Prostate gland (tissue), 2 donors: ENCODE measurements at regions not wholly inside any gene's neighbourhood (a gene's known extent, or its start where the extent isn't known, plus 50 kb on each side); places are given as distances from the start of the nearest gene placed in this dataset.

ENCODE experiments used
- DNase-seq: peaks from one replicate; pipeline ENCODE4 v3.0.0-alpha.2; 2019; ENCODE audit warnings: low spot score
- H3K27ac ChIP-seq, 2 donors: fragments of 200-600 bp; sonication (generic); 2 replicates each; pipeline ENCODE4 v1.5.1; 2017 to 2019
- H3K27me3 ChIP-seq: fragments of 200-600 bp; sonication (generic); replicated peaks from 2 replicates; pipeline ENCODE4 v1.5.1; 2019; ENCODE audit not compliant: insufficient read depth
- H3K36me3 ChIP-seq, 2 donors: fragments of 200-600 bp; sonication (generic); 1 replicate in 1 of 2; 2 replicates in 1 of 2; pipeline versions ENCODE4 v1.5.1 to v1.8.1; 2017 to 2019
- H3K4me1 ChIP-seq: fragments of 200-600 bp; sonication (generic); replicated peaks from 2 replicates; pipeline ENCODE4 v1.5.1; 2019
- H3K4me3 ChIP-seq, 2 donors: fragments of 200-600 bp; sonication (generic); 2 replicates each; pipeline ENCODE4 v1.5.1; 2017 to 2019
- H3K9me3 ChIP-seq: fragments of 200-600 bp; sonication (generic); 2 replicates; pipeline ENCODE4 v1.5.1; 2017
- POLR2A ChIP-seq: fragments of 450-650 bp; IDR thresholded peaks from one replicate; pipeline ENCODE4 v1.6.1; 2016; ENCODE audit warnings: antibody characterized with exemption, mild to moderate bottlenecking
- POLR2AphosphoS5 ChIP-seq: sonication (generic); formaldehyde crosslinking; IDR thresholded peaks from one replicate; pipeline ENCODE4 v1.6.1; 2017; ENCODE audit warnings: antibody characterized with exemption
- whole genome bisulfite sequencing: methylation state at CpG from one replicate; pipeline ENCODE4 v1.1.5; 2018; 5-methylcytosine and 5-hydroxymethylcytosine counted together
- intact Hi-C: fragments of 100-400 bp; cut with DNase I; formaldehyde crosslinking; loops from one replicate; pipeline ENCODE4 v1.14.2; 2022
- TF ChIP-seq, protein P1 (sequence below), 4 experiments: fragments of 200-600 bp in 2 of 4; fragments of 450-650 bp in 2 of 4; sonication (generic) in 2 of 4; IDR thresholded peaks; 1 replicate in 3 of 4; 2 replicates in 1 of 4; pipeline ENCODE4 v1.5.1; 2016 to 2019; ENCODE audit warnings: antibody characterized with exemption in 4 of 4, mild to moderate bottlenecking in 2 of 4, moderate library complexity in 2 of 4

DNA sequence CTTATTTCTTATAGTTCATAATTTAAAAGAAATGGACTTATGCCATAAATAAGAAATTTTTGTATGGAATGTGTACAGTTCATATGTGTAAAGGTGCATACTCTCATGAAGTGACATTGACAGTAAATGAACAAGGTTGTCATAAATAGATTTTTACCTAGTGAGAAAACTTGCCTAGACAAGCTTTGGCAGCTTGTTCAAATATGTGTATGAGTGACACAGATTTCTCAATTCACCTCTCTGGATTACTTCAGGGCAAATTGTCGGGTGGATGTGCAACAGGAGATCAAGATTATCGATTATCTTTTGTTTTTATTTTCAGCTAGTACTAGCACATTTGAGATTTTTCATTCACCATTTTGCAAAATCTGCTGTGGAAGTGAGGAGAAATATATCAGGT is 758.1 kb upstream of the ACVR2A start:
- H3K27me3 ChIP-seq, result no peaks in the 10 kb centered on the region
- DNase-seq, result no peak
- no peaks in the 10 kb centered on the region for H3K9me3 ChIP-seq
- intact Hi-C loops, result loop anchor here (10.0 kb wide), 1 partner anchor 818 kb away; no protein-coding TSS in a partner anchor
- H3K4me1 ChIP-seq, result no peaks in the 10 kb centered on the region
- no peaks in the 10 kb centered on the region for H3K36me3 ChIP-seq
- 72% methylated on average over 2 of the region's 2 CpGs for WGBS
- TF ChIP-seq, protein P1, sequence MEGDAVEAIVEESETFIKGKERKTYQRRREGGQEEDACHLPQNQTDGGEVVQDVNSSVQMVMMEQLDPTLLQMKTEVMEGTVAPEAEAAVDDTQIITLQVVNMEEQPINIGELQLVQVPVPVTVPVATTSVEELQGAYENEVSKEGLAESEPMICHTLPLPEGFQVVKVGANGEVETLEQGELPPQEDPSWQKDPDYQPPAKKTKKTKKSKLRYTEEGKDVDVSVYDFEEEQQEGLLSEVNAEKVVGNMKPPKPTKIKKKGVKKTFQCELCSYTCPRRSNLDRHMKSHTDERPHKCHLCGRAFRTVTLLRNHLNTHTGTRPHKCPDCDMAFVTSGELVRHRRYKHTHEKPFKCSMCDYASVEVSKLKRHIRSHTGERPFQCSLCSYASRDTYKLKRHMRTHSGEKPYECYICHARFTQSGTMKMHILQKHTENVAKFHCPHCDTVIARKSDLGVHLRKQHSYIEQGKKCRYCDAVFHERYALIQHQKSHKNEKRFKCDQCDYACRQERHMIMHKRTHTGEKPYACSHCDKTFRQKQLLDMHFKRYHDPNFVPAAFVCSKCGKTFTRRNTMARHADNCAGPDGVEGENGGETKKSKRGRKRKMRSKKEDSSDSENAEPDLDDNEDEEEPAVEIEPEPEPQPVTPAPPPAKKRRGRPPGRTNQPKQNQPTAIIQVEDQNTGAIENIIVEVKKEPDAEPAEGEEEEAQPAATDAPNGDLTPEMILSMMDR (IDR thresholded peaks at IDR 0.05), result no peak
- TF ChIP-seq POLR2A (no peak), POLR2AphosphoS5 (no peak)
- H3K27ac ChIP-seq, result no peak overlapping the region
- no peak overlapping the region for H3K4me3 ChIP-seq

DNA sequence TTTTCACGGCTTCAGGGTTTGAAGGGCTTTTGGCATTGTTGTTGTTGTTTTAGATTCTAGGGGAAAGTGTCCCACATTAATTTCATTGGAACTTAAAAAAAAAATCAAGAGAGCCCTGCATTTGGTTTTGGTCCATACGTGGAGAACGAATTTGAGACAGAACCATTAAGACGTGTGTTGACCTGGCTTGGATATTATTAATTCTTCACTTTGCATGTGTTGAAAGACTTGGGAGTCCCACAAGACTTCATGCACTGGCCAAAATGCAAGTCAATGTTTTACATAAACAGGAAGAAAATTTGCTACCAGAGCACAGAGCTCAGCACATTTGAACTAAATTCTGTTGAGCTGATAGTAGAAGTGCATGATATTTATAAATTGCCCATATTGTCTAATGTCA is 761.2 kb upstream of the ACVR2A start:
- no peak overlapping the region for H3K4me3 ChIP-seq
- H3K36me3 ChIP-seq, result no peaks in the 10 kb centered on the region
- intact Hi-C loops, result loop anchor here (5.0 to 10.0 kb wide), 2 partner anchors 759 to 821 kb away; no protein-coding TSS in a partner anchor
- no peaks in the 10 kb centered on the region for H3K4me1 ChIP-seq
- DNase-seq, result no peak
- no peak overlapping the region for H3K27ac ChIP-seq
- no peak for TF ChIP-seq POLR2A
- TF ChIP-seq, protein P1 (IDR thresholded peaks at IDR 0.05), result no peak
- TF ChIP-seq POLR2AphosphoS5, result no peak
- H3K27me3 ChIP-seq, result no peaks in the 10 kb centered on the region
- WGBS, result 95% methylated on average over 4 of the region's 4 CpGs
- no peaks in the 10 kb centered on the region for H3K9me3 ChIP-seq

DNA sequence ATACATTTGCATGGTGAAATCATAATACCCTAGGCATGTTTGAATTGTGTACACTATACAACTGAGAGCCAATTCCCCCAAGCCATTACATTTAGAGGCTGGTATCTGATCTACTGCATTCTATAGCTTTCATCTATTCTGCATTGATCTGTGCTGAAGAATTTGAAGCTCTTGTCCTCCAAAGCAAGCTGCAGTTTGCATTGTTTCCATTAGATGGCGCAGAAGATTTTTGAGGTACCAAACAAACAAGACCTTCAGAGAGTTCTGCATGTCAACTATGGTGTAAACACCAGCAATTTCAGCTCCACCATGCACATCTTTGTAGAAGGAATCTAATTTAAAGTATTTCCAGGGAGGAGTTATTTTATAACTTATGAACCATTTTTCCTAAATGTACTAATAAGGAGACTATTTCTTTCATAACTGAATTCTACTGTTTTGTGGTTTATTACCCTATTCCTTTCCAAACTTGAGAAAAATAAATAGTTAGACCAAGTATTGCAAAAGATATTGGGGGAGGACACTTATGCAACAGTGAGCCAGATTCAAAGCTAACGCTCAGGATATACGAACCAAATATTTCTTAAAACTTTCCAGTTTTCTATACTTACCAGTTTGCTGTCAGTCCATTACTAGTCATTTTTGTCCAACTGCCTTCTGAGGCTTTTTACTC is 761.8 kb upstream of the ACVR2A start:
- no peaks in the 10 kb centered on the region for H3K27me3 ChIP-seq
- 68% methylated on average over 3 of the region's 3 CpGs for WGBS
- no peaks in the 10 kb centered on the region for H3K36me3 ChIP-seq
- peak; percentile 45 for DNase-seq
- intact Hi-C loops, result loop anchor here (5.0 to 10.0 kb wide), 2 partner anchors 759 to 822 kb away; no protein-coding TSS in a partner anchor
- no peak overlapping the region for H3K27ac ChIP-seq
- no peaks in the 10 kb centered on the region for H3K9me3 ChIP-seq
- H3K4me1 ChIP-seq, result no peaks in the 10 kb centered on the region
- TF ChIP-seq, protein P1 (IDR thresholded peaks at IDR 0.05), result peak; percentile 63 to 83 (median 76)
- TF ChIP-seq POLR2AphosphoS5 (no peak), POLR2A (no peak)
- H3K4me3 ChIP-seq, result no peak overlapping the region

DNA sequence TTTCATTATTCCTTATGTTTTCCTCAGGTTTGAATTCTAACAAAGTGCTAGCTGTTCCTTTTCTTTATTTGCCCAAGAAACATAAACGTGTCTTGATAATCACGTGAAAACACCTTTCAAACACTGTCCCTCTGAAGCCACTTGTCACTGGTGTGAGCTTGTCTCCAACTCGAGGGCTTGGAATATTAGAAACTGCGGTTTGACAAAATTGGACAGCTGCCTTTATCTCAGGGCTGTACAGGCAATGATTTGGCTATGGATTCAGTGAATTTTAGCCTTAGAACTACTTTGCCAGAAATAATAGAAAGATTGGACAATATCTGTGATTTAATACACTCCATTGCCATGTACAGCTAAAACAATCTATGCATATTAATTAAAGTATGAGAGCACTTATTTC is 763.0 kb upstream of the ACVR2A start:
- H3K4me3 ChIP-seq, result no peak overlapping the region
- no peaks in the 10 kb centered on the region for H3K27me3 ChIP-seq
- intact Hi-C loops, result loop anchor here (5.0 to 10.0 kb wide), 2 partner anchors 760 to 823 kb away; no protein-coding TSS in a partner anchor
- H3K36me3 ChIP-seq, result no peaks in the 10 kb centered on the region
- H3K27ac ChIP-seq, result no peak overlapping the region
- WGBS, result 57% methylated on average over 4 of the region's 4 CpGs
- H3K4me1 ChIP-seq, result no peaks in the 10 kb centered on the region
- TF ChIP-seq POLR2A, result no peak
- TF ChIP-seq, protein P1 (IDR thresholded peaks at IDR 0.05), result no peak
- TF ChIP-seq POLR2AphosphoS5, result no peak
- no peaks in the 10 kb centered on the region for H3K9me3 ChIP-seq
- DNase-seq, result no peak

DNA sequence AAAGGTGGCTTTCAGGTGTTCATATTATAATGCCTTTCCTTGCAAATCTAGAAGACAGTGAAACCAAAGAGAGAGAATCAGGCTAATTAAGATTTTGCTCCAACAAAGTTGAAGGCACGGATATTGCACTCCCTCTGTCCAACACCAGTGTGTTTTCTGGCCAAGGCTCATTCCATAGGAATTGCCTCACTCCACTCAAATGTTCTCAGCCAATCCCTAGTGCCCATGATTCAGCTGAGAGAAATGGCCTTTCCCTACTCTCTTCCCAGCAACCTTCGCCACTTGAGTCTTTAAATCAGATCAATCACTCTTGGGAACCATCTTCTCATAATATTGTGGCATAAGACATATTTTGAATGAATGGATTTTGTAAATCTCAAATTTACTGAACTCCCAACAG is 768.2 kb upstream of the ACVR2A start:
- intact Hi-C loops, result no loop called here
- no peak overlapping the region for H3K27ac ChIP-seq
- H3K9me3 ChIP-seq, result no peaks in the 10 kb centered on the region
- H3K36me3 ChIP-seq, result no peaks in the 10 kb centered on the region
- no peak overlapping the region for H3K4me3 ChIP-seq
- DNase-seq, result no peak
- WGBS, result 91% methylated on average over 2 of the region's 2 CpGs
- no peaks in the 10 kb centered on the region for H3K4me1 ChIP-seq
- H3K27me3 ChIP-seq, result no peaks in the 10 kb centered on the region
- TF ChIP-seq POLR2AphosphoS5, result no peak
- TF ChIP-seq, protein P1 (IDR thresholded peaks at IDR 0.05), result no peak
